Fibroblast of skin of right biceps (primary cell): ENCODE measurements at regions not wholly inside any gene's neighbourhood (a gene's known extent, or its start where the extent isn't known, plus 50 kb on each side); places are given as distances from the start of the nearest gene placed in this dataset.

ENCODE experiments used
- DNase-seq: peaks from one replicate; pipeline ENCODE4 v3.0.0-alpha.2; 2013

- DNase-seq, result peak; percentile 97
These were observed 235.7 kb downstream of the CDCA7 start for GRCh38 chr2:173590276-173590861.

DNA sequence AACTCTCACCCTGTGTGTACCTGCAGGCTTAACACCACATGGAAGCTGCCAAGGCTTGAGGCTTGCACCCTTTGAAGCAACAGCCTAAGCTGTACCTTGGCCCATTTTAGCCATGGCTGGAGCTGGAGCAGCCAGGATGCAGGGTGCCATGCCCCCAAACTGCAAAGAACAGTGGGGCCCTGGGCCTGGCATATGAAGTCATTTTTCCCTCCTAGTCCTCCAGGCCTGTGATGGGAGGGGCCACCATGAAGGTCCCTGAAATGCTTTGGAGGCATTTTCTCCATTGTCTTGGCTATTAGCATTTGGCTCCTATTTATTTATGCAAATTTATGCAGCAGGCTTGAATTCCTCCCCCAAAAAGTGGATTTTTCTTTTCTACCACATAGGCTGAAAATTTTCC lies 238.4 kb downstream of the CDCA7 start:
- no peak for DNase-seq

GRCh38 chr2:173596244-173596643 lies 241.6 kb downstream of the CDCA7 start:
- no peak for DNase-seq

- no peak for DNase-seq
These were observed 243.9 kb downstream of the CDCA7 start for GRCh38 chr2:173598525-173598924.

GRCh38 chr2:173599821-173600359 lies 245.2 kb downstream of the CDCA7 start:
- peak; percentile 63 for DNase-seq

- no peak for DNase-seq
These were observed 247.6 kb downstream of the CDCA7 start for GRCh38 chr2:173602153-173602795.

DNA sequence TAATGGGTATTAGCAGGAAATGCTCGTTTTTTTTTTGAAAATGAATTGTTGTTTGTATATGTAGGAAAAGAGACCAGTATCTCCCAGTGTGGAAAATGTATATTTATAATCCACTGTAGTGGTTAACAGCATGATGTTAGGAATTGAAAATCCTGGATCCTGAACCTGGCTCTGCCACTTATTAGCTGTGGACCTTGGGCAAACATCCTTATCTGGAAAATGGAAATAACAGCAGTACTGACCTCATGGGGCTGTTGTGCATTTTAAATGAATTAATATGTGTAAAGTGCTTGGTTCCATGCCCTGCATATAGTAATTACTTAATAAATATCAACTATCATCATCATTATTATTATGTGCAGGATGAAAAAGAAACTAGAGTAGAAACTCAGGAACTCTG lies 251.3 kb downstream of the CDCA7 start:
- no peak for DNase-seq

- no peak for DNase-seq
These were observed 252.1 kb downstream of the CDCA7 start for GRCh38 chr2:173606619-173607248.

GRCh38 chr2:173607606-173608311 lies 253.1 kb downstream of the CDCA7 start:
- peak; percentile 12 for DNase-seq

DNA sequence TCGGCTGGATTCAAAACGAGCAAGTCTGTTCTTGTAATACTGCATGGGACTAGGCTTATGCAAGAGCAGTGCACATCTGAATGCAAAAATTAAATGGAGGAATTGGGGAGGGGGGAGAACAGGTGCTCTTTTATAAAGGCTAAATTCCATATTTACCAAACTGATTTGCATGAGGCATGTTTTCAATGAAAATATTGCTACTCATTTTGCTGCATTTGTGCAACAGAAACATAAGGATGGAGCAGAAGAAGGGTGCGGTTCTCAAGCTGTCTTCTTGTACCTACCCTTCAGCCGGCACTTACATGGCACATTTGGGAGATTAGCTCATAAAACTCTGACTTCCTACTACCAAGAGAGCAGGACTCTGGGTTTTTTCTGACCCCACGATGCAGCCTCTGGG lies 256.4 kb downstream of the CDCA7 start:
- no peak for DNase-seq

GRCh38 chr2:173612354-173612753 lies 257.7 kb downstream of the CDCA7 start:
- no peak for DNase-seq

DNA sequence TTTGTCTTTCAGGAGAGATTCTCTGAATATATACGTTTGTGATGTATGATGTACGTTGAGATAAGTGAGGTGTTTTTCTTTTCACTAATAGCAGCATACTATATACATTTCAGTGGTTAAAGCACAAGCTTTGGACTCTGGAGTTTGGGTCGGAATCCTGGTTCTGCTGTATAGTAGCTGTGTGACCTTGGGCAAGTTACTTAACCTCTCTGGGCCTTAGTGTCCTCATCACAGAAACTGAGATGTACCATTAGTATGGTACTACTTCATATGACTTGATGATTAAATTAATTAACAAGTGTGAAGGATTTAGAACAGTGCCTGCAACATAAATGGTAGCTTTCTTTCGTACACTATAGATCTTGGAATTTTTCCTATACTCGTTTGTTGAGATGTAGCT lies 258.7 kb downstream of the CDCA7 start:
- DNase-seq, result no peak

- no peak for DNase-seq
These were observed 259.7 kb downstream of the CDCA7 start for GRCh38 chr2:173614265-173614930.

DNA sequence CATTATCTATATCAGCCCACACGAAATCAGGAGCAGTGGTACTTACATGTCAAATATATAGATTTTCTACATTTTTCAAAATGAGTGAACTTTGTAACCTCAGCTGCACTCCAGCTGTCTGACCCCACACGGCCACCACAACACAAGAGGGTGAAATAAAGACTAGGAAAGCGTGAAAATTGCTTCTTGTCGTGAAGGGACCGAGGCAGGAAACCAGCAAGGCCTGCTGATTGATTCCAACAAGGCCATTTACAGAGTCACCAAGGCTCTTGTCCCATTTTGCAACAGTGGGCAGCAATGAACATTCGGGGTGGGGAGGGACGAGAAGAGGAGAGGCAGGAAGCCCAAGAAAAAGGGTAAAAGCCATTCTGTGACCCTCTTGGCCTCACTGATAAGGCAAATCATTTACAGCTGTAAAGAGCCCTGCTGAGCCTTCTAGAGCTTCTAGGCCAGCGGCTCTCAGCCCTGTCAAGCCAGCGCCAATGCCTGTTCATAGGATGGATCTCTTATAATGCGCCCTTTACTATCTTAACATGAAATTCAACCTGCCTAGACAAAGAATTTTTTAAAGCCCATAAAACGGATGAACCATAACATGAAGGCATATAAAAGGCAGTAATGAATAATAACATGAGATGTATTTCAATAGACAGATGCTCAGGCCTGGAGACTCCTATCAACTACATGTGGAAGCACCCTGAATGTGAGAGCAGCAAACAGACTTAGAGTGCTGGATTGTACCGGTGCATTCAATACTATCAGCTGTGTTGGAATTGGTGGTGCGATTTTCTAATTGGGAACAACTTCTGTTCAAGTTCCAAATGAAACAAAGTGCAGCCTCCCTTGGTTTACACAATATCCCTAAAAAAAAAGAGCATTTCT lies 269.0 kb downstream of the CDCA7 start:
- no peak for DNase-seq

GRCh38 chr2:173625315-173625714 lies 270.6 kb downstream of the CDCA7 start:
- no peak for DNase-seq

GRCh38 chr2:173629076-173629475 lies 274.4 kb downstream of the CDCA7 start:
- no peak for DNase-seq

- no peak for DNase-seq
These were observed 275.9 kb downstream of the CDCA7 start for GRCh38 chr2:173630425-173631126.

DNA sequence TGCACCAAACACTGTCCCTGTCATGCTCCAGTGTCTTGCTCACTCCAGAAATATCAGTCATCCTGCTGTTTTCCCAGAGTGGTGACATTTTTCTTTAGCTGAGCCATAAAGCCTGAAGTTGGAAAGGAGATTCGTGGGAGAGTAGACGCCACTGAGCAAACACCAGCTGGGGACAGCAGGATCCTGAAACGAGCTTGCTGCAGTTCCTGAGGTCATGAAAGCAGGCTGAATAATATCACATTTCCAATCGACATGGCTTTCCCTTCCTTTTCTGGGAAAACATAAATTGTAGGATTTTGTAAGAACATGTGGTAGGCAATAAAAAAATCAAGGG lies 276.4 kb downstream of the CDCA7 start:
- peak; percentile 54 for DNase-seq

DNA sequence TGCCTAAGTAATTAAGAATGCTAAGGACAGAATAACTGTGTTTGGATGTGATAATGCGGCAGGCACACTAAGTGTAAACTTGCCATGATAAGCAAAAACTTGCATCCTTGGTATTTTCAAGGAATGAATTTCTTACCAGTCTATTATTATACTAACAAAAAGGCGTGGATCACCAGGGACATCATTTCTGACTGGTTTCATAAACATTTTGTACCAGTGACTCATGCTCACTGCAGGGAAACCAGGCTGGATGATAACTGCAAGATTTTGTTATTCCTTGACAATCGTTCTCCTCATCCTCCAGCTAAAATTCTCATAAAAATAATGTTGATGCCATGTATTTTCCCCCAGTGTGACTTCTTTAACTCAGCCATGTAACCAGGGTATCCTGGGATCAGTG lies 289.5 kb downstream of the CDCA7 start:
- DNase-seq, result peak; percentile 75

DNA sequence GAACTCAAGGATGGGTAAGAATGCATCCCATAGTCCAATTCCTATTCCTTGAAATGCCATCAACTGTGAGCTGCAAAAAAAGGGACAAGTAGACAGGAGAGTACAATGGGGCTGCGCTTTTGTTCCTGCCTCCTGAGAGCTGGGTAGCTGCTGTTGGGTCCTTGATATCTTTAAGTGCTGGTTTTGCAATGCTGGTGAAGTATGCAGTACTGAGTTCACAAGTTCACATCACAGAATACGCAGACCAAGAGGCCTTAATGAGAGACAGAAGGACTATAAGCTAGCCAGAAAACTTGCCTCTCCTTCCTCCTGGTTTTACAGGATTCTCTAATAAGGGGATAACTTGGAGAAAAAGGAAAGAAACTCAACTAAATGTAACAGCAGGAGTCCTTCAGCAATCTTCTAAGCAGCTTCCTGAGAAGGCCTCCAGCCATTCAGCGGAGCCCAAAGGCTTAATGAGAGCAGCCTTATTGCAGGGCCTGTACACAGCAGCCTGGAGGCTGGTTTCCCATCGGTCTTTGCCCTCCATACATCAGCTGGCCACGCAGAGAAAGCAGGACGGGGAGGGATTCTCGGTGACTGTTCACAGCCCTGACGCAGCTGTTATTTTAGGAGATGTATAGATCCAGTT lies 293.1 kb downstream of the CDCA7 start:
- peak; percentile 58 for DNase-seq

DNA sequence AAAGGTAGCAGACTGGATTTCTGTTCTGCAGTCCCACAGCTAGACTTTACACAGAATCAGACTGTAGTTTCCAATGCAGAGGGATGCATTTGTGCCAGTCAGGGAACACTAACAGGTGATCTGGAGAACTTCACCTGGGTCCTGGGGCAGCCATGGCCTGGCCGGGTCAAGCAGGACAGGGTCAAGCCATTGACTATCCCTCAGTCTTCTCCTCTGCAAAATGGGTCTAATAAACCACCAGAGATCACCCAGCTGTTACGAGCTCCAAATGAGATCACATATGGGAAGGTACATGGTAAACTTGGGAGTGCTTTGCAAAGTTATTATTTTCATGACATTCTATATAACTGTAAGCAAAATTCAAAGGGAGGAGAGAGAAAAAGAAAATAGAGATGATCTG lies 294.1 kb downstream of the CDCA7 start:
- DNase-seq, result no peak
